ENCODE measurements at regions not wholly inside any gene's neighbourhood (a gene's known extent, or its start where the extent isn't known, plus 50 kb on each side); places are given as distances from the start of the nearest gene placed in this dataset.
"Not testable (repeated sequence)": the region's sequence is repeated elsewhere in the genome, so short reads cannot be mapped to it uniquely, and the experiment has no call there.

DNA sequence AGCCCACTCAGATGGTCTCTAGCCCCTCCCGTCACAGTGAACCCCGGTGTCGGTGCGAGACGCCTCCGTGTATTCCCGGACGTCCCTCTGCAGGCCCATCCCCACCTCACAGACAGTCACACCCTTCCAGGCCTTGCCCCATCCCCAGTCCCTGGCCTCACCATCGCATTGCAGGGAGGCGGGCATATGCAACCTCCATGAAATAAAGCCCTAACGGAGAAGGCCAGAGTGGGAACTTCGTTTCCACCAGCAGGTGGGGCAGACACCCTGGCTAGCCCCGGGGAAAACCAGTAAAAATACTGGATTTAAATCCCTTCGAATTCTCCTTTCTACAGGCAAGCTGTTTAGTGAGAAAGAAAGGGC, 154.3 kb downstream of the TMEM121 start:
- not testable (repeated sequence) for H2AFZ ChIP-seq (ENCODE audit: low read depth); H4K20me1 ChIP-seq (ENCODE audit: insufficient read depth); H3K36me3 ChIP-seq (ENCODE audit: insufficient read depth); H3K79me2 ChIP-seq (ENCODE audit: insufficient read depth, low read depth); H3K27me3 ChIP-seq (ENCODE audit: insufficient read depth, low read depth); H3K9ac ChIP-seq; H3K4me2 ChIP-seq; H3K4me3 ChIP-seq (IDR thresholded peaks at IDR 0.05; ENCODE audit: insufficient read depth, low read depth, low read length)
- peaks cover 12% of the 10 kb centered on the region for H3K4me1 ChIP-seq (ENCODE audit: low read depth, poor library complexity, severe bottlenecking)
- H3K27ac ChIP-seq, result peak overlapping the region; percentile 73; the same call in 1 of the 2 replicates

DNA sequence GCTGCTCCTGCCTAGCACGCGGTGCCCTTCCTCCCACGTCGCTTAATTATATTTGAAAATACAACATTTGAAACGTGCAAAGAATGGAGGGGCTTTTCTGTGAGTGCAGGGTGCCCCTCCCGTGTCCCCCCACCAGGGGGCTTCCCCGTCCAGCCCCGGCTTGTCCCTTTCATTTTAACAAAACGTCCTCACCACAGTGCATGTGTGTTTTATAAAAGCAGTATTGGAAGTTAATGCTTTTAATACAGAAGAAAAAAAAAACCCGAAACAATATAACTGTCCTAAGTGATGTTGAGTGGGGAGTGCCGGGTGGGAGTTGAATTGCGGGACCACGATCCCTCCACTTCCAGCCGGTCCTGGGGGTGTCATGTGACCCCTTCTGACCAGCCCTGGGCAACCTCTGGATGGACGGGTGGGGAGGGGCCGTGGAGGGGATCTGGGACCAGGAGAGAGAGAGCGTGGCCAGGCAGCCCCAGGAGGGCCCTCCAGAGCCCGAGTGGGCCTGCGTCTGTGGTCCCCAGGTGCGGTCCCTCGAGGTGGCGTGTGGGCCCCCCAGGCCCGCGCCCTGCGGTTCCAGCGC, 155.3 kb downstream of the TMEM121 start:
- Histone ChIP-seq H3K4me2 (0 out of 2 replicates have a peak overlapping the region, but pooled peaks have one; percentile 29), H3K4me1 (ENCODE audit: low read depth, poor library complexity, severe bottlenecking) (peaks cover 15% of the 10 kb centered on the region), H3K27ac (peak overlapping the region; percentile 73)
- H3K27me3 ChIP-seq (ENCODE audit: insufficient read depth, low read depth); H3K4me3 ChIP-seq (IDR thresholded peaks at IDR 0.05; ENCODE audit: insufficient read depth, low read depth, low read length); H3K36me3 ChIP-seq (ENCODE audit: insufficient read depth); H3K9ac ChIP-seq; H2AFZ ChIP-seq (ENCODE audit: low read depth); H3K79me2 ChIP-seq (ENCODE audit: insufficient read depth, low read depth); H4K20me1 ChIP-seq (ENCODE audit: insufficient read depth): not testable (repeated sequence)

DNA sequence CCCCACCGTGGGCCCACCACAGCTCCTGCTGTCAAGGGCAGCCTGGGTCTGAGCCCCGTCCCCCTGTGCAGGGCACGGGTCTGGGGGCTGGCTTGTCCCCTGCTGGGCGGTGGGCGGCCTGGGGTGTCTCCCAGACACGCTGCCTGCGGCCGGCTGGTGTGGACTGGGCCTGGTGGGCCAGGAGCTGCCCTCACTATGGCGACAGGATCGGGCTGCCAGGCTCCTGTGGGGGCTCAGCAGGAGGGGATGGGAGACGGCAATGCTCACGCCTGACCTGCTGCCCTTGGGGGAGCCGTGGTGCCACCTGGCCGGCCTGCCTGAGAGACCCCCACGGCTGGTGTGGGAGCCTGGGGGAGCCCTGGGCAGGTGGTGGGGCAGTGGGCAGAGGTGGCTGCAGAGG, 156.1 kb downstream of the TMEM121 start:
- not testable (repeated sequence) for H3K4me2 ChIP-seq; H4K20me1 ChIP-seq (ENCODE audit: insufficient read depth); H3K4me3 ChIP-seq (IDR thresholded peaks at IDR 0.05; ENCODE audit: insufficient read depth, low read depth, low read length); H3K9ac ChIP-seq; H2AFZ ChIP-seq (ENCODE audit: low read depth); H3K27me3 ChIP-seq (ENCODE audit: insufficient read depth, low read depth); H3K79me2 ChIP-seq (ENCODE audit: insufficient read depth, low read depth); H3K36me3 ChIP-seq (ENCODE audit: insufficient read depth)
- Histone ChIP-seq H3K27ac (peak overlapping the region; percentile 32; the same call in 1 of the 2 replicates), H3K4me1 (ENCODE audit: low read depth, poor library complexity, severe bottlenecking) (peaks cover 15% of the 10 kb centered on the region)

DNA sequence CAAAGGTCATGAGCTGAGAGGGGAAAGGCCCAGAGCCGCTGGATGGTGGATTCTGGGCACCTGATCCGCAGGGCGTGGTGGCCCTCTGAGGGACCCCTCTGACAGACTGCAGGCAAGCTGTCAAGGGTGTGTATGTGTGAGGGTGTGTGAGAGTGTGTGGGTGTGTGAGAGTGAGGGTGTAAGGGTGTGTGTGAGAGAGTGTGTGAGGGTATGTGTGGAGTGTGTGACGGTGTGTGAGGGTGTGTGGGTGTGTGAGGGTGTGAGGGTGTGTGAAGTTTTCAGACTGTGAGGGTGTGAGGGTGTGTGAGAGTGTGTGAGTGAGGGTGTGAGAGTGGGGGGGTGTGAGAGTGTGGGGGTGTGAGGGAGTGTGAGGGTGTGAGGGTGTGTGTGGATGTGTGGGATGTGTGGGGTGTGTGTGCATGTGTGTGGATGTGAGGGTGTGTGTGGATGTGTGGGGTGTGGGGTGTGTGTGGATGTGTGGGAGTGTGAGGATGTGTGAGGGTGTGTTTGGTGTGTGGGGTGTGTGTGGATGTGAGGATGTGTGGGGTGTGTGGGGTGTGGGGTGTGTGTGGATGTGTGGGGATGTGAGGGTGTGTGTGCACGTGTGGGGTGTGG, 156.7 kb downstream of the TMEM121 start:
- Histone ChIP-seq H3K27ac (peak overlapping the region; percentile 32; the same call in 1 of the 2 replicates), H3K9ac (no peak overlapping the region), H3K36me3 (ENCODE audit: insufficient read depth) (no peaks in the 10 kb centered on the region), H3K79me2 (ENCODE audit: insufficient read depth, low read depth) (no peaks in the 10 kb centered on the region), H4K20me1 (ENCODE audit: insufficient read depth) (no peaks in the 10 kb centered on the region), H3K4me1 (ENCODE audit: low read depth, poor library complexity, severe bottlenecking) (peaks cover 15% of the 10 kb centered on the region), H3K4me3 (IDR thresholded peaks at IDR 0.05; ENCODE audit: insufficient read depth, low read depth, low read length) (no peak overlapping the region), H3K4me2 (no peak overlapping the region), H2AFZ (ENCODE audit: low read depth) (no peak overlapping the region), H3K27me3 (ENCODE audit: insufficient read depth, low read depth) (no peaks in the 10 kb centered on the region)
- TF ChIP-seq, protein P1, sequence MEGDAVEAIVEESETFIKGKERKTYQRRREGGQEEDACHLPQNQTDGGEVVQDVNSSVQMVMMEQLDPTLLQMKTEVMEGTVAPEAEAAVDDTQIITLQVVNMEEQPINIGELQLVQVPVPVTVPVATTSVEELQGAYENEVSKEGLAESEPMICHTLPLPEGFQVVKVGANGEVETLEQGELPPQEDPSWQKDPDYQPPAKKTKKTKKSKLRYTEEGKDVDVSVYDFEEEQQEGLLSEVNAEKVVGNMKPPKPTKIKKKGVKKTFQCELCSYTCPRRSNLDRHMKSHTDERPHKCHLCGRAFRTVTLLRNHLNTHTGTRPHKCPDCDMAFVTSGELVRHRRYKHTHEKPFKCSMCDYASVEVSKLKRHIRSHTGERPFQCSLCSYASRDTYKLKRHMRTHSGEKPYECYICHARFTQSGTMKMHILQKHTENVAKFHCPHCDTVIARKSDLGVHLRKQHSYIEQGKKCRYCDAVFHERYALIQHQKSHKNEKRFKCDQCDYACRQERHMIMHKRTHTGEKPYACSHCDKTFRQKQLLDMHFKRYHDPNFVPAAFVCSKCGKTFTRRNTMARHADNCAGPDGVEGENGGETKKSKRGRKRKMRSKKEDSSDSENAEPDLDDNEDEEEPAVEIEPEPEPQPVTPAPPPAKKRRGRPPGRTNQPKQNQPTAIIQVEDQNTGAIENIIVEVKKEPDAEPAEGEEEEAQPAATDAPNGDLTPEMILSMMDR (conservative IDR thresholded peaks at IDR 0.05; ENCODE audit: low read depth, low read length), result no peak

DNA sequence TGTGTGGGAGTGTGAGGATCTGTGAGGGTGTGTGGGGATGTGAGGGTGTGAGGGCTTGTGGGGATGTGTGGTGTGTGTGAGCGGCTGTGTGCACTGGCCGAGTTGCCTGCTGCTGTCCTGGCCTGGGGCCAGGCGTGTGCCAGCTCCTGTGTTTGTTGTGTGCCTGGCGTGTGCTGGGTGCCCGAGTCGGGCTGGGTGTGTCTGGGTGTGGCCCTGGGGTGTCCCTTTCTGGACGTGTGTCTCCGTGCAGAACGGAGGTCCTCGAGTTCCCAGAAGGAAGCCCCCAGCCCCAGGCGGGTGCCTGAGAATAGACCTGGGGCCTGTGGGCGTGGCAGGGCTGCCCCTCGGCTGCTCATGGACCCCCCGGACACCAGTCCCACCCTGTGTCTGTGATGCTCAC, 157.7 kb downstream of the TMEM121 start:
- H3K79me2 ChIP-seq (ENCODE audit: insufficient read depth, low read depth); H3K36me3 ChIP-seq (ENCODE audit: insufficient read depth); H3K4me3 ChIP-seq (IDR thresholded peaks at IDR 0.05; ENCODE audit: insufficient read depth, low read depth, low read length); H4K20me1 ChIP-seq (ENCODE audit: insufficient read depth); H3K27ac ChIP-seq; H2AFZ ChIP-seq (ENCODE audit: low read depth); H3K27me3 ChIP-seq (ENCODE audit: insufficient read depth, low read depth); H3K4me2 ChIP-seq; H3K9ac ChIP-seq: not testable (repeated sequence)
- peaks cover 18% of the 10 kb centered on the region for H3K4me1 ChIP-seq (ENCODE audit: low read depth, poor library complexity, severe bottlenecking)

DNA sequence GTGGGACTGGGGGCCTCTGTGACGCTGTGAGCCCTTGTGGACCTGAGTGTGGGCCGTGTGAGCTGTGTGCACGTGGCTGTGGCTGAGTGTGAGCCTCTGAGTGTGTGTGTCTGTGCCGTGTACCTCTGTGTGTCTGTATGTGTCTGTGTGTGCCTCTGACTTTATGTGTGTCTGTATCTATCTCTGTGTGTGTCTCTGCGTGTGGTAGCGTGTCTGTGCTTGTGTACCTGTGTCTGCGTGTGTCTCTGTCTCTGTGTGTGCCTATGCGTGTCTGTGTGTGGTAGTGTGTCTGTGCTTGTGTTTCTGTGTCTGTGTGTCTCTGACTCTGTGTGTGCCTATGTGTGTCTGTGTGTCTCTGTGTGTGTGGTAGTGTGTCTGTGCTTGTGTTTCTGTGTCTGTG, 158.2 kb downstream of the TMEM121 start:
- Histone ChIP-seq H3K9ac (peak overlapping the region; percentile 21; the same call in 1 of the 2 replicates), H3K27ac (peak overlapping the region; percentile 80), H3K4me1 (ENCODE audit: low read depth, poor library complexity, severe bottlenecking) (peaks cover 18% of the 10 kb centered on the region)
- H3K36me3 ChIP-seq (ENCODE audit: insufficient read depth); H3K27me3 ChIP-seq (ENCODE audit: insufficient read depth, low read depth); H4K20me1 ChIP-seq (ENCODE audit: insufficient read depth); H3K4me2 ChIP-seq; H3K4me3 ChIP-seq (IDR thresholded peaks at IDR 0.05; ENCODE audit: insufficient read depth, low read depth, low read length); H3K79me2 ChIP-seq (ENCODE audit: insufficient read depth, low read depth); H2AFZ ChIP-seq (ENCODE audit: low read depth): not testable (repeated sequence)

DNA sequence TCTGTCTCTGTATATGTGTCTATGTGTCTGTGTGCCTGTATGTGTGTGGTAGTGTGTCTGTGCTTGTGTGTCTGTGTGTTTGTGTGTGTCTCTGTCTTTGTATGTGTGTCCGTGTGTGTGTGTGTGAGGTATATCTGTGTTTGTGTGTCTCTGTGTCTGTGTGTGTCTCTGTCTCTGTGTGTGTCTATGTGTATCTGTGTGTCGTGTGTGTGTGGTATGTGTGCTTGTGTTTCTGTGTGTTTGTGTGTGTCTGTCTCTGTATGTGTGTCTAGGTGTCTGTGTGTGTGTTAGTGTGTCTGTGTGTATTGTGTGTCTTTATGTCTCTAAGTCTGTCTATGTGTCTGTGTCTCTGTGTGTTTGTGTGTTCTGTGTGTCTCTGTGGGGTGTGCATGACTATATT, 158.6 kb downstream of the TMEM121 start:
- Histone ChIP-seq H4K20me1 (ENCODE audit: insufficient read depth) (no peaks in the 10 kb centered on the region), H3K27ac (peak overlapping the region; percentile 80), H2AFZ (ENCODE audit: low read depth) (no peak overlapping the region), H3K27me3 (ENCODE audit: insufficient read depth, low read depth) (no peaks in the 10 kb centered on the region), H3K4me3 (IDR thresholded peaks at IDR 0.05; ENCODE audit: insufficient read depth, low read depth, low read length) (no peak overlapping the region), H3K4me1 (ENCODE audit: low read depth, poor library complexity, severe bottlenecking) (peaks cover 18% of the 10 kb centered on the region), H3K4me2 (no peak overlapping the region; the same call in 1 of the 2 replicates), H3K79me2 (ENCODE audit: insufficient read depth, low read depth) (no peaks in the 10 kb centered on the region), H3K36me3 (ENCODE audit: insufficient read depth) (no peaks in the 10 kb centered on the region), H3K9ac (peak overlapping the region; percentile 21; the same call in 1 of the 2 replicates)
- TF ChIP-seq, protein P1 (conservative IDR thresholded peaks at IDR 0.05; ENCODE audit: low read depth, low read length), result no peak

DNA sequence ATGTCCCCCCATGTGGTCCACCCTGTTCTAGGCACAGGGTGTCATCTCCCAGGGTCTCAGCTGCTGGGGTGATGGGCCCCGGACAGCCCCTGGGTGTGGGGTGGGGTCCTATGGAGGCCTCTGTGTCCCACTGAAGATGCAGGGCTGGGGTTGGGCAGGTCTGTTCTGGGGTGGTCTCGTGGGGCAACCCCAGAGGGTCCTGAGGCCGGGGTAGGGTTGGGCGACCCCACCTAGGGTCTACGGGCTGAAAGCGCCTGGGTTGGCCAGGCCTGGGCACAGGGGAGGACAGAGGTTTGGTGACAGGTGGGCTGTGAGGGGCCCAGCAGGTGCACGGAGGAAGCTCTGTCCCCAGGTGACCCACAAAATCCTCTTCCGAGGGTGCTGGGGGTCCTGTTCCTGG, 159.2 kb downstream of the TMEM121 start:
- H3K27me3 ChIP-seq (ENCODE audit: insufficient read depth, low read depth); H3K4me3 ChIP-seq (IDR thresholded peaks at IDR 0.05; ENCODE audit: insufficient read depth, low read depth, low read length); H3K4me2 ChIP-seq; H3K36me3 ChIP-seq (ENCODE audit: insufficient read depth); H4K20me1 ChIP-seq (ENCODE audit: insufficient read depth); H2AFZ ChIP-seq (ENCODE audit: low read depth); H3K79me2 ChIP-seq (ENCODE audit: insufficient read depth, low read depth): not testable (repeated sequence)
- peak overlapping the region; percentile 80 for H3K27ac ChIP-seq
- H3K4me1 ChIP-seq (ENCODE audit: low read depth, poor library complexity, severe bottlenecking), result peaks cover 18% of the 10 kb centered on the region
- H3K9ac ChIP-seq, result peak overlapping the region; percentile 21; the same call in 1 of the 2 replicates
